Stimulated activated CD4-positive, alpha-beta T cell treated with anti-CD3 and anti-CD28 coated beads, Interleukin-2, amount 100 ng/mL, for 48 hours (primary cell): ENCODE measurements at regions not wholly inside any gene's neighbourhood (a gene's known extent, or its start where the extent isn't known, plus 50 kb on each side); places are given as distances from the start of the nearest gene placed in this dataset.

ENCODE experiments used
- DNase-seq, 2 donors: peaks; one replicate each; pipeline ENCODE4 v3.0.0-alpha.2; 2020

GRCh38 chr2:19807866-19808265 is 93.9 kb downstream of the TTC32 start:
- no peak for DNase-seq

- DNase-seq: no peak
These were observed 94.4 kb downstream of the TTC32 start for GRCh38 chr2:19807346-19807745.

GRCh38 chr2:19806591-19806990 is 95.2 kb downstream of the TTC32 start:
- DNase-seq: no peak

- DNase-seq: no peak
These were observed 95.7 kb downstream of the TTC32 start for GRCh38 chr2:19806131-19806530.

- DNase-seq: no peak
These were observed 96.5 kb downstream of the TTC32 start for GRCh38 chr2:19805266-19805665.

GRCh38 chr2:19804639-19805260 is 97.0 kb downstream of the TTC32 start:
- no peak for DNase-seq

GRCh38 chr2:19802086-19802841 is 99.5 kb downstream of the TTC32 start:
- no peak for DNase-seq

- no peak for DNase-seq
These were observed 100.3 kb downstream of the TTC32 start for GRCh38 chr2:19801367-19802080.

GRCh38 chr2:19800796-19801195 is 101.0 kb downstream of the TTC32 start:
- no peak for DNase-seq

- DNase-seq: no peak
These were observed 101.7 kb downstream of the TTC32 start for GRCh38 chr2:19799881-19800780.

GRCh38 chr2:19797871-19798270 is 103.9 kb downstream of the TTC32 start:
- no peak for DNase-seq

GRCh38 chr2:19797243-19797810 is 104.5 kb downstream of the TTC32 start:
- no peak for DNase-seq

- DNase-seq: no peak
These were observed 105.6 kb downstream of the TTC32 start for GRCh38 chr2:19796035-19796695.

GRCh38 chr2:19793132-19793750 is 108.5 kb downstream of the TTC32 start:
- DNase-seq: no peak

- DNase-seq: no peak
These were observed 111.5 kb downstream of the TTC32 start for GRCh38 chr2:19790291-19790690.

GRCh38 chr2:19787134-19787533 is 114.6 kb downstream of the TTC32 start:
- no peak for DNase-seq

GRCh38 chr2:19786408-19787058 is 115.2 kb downstream of the TTC32 start:
- no peak for DNase-seq

GRCh38 chr2:19785867-19786266 is 115.9 kb downstream of the TTC32 start:
- no peak for DNase-seq

GRCh38 chr2:19785447-19785846 is 116.3 kb downstream of the TTC32 start:
- no peak for DNase-seq

- no peak for DNase-seq
These were observed 117.3 kb downstream of the TTC32 start for GRCh38 chr2:19784456-19784855.

- no peak for DNase-seq
These were observed 117.8 kb downstream of the TTC32 start for GRCh38 chr2:19783935-19784334.
